Jurkat, Clone E6-1 (cell line): ENCODE measurements at regions not wholly inside any gene's neighbourhood (a gene's known extent, or its start where the extent isn't known, plus 50 kb on each side); places are given as distances from the start of the nearest gene placed in this dataset.

Experiments used
- DNase-seq: peaks from one replicate; pipeline ENCODE4 v3.0.0-alpha.2; 2011; ENCODE audit warnings: low read depth, low spot score
- H3K4me3 ChIP-seq: 2 replicates; pipeline ENCODE4 v1.5.1; 2011; ENCODE audit warnings: mild to moderate bottlenecking, low read length, control low read depth, moderate library complexity

GRCh38 chr2:8544786-8545694 is 136.8 kb upstream of the ID2 start:
- no peak overlapping the region for H3K4me3 ChIP-seq
- DNase-seq: peak; percentile 90

GRCh38 chr2:8545695-8546611 is 135.9 kb upstream of the ID2 start:
- H3K4me3 ChIP-seq: no peak overlapping the region
- no peak for DNase-seq

- no peak overlapping the region for H3K4me3 ChIP-seq
- no peak for DNase-seq
These were observed 135.1 kb upstream of the ID2 start for GRCh38 chr2:8546612-8547283.

- no peak for DNase-seq
- H3K4me3 ChIP-seq: no peak overlapping the region
These were observed 134.4 kb upstream of the ID2 start for GRCh38 chr2:8547284-8548064.

GRCh38 chr2:8548065-8548618 is 133.7 kb upstream of the ID2 start:
- no peak overlapping the region for H3K4me3 ChIP-seq
- DNase-seq: no peak

GRCh38 chr2:8548619-8549150 is 133.2 kb upstream of the ID2 start:
- H3K4me3 ChIP-seq: no peak overlapping the region

GRCh38 chr2:8549273-8549922 is 132.5 kb upstream of the ID2 start:
- H3K4me3 ChIP-seq: no peak overlapping the region
- no peak for DNase-seq

More at GRCh38 chr2:8548619-8549150, 133.2 kb upstream of the ID2 start:
- DNase-seq: no peak

- no peak overlapping the region for H3K4me3 ChIP-seq
- no peak for DNase-seq
These were observed 131.9 kb upstream of the ID2 start for GRCh38 chr2:8549942-8550341.

- no peak for DNase-seq
- no peak overlapping the region for H3K4me3 ChIP-seq
These were observed 131.4 kb upstream of the ID2 start for GRCh38 chr2:8550481-8550880.

- DNase-seq: no peak
- H3K4me3 ChIP-seq: no peak overlapping the region
These were observed 130.8 kb upstream of the ID2 start for GRCh38 chr2:8550937-8551621.

GRCh38 chr2:8551622-8552074 is 130.2 kb upstream of the ID2 start:
- no peak for DNase-seq
- H3K4me3 ChIP-seq: no peak overlapping the region

GRCh38 chr2:8552293-8552801 is 129.5 kb upstream of the ID2 start:
- H3K4me3 ChIP-seq: no peak overlapping the region
- DNase-seq: no peak

GRCh38 chr2:8553643-8554042 is 128.2 kb upstream of the ID2 start:
- H3K4me3 ChIP-seq: no peak overlapping the region
- no peak for DNase-seq

GRCh38 chr2:8554296-8554806 is 127.5 kb upstream of the ID2 start:
- DNase-seq: no peak
- no peak overlapping the region for H3K4me3 ChIP-seq

- no peak for DNase-seq
- no peak overlapping the region for H3K4me3 ChIP-seq
These were observed 126.3 kb upstream of the ID2 start for GRCh38 chr2:8555543-8555942.

GRCh38 chr2:8558096-8558495 is 123.8 kb upstream of the ID2 start:
- H3K4me3 ChIP-seq: no peak overlapping the region
- no peak for DNase-seq

GRCh38 chr2:8558956-8559355 is 122.9 kb upstream of the ID2 start:
- H3K4me3 ChIP-seq: no peak overlapping the region

More at GRCh38 chr2:8558956-8559355, 122.9 kb upstream of the ID2 start:
- no peak for DNase-seq
